ENCODE measurements at regions not wholly inside any gene's neighbourhood (a gene's known extent, or its start where the extent isn't known, plus 50 kb on each side); places are given as distances from the start of the nearest gene placed in this dataset.
"Not testable (repeated sequence)": the region's sequence is repeated elsewhere in the genome, so short reads cannot be mapped to it uniquely, and the experiment has no call there.

GRCh38 chr6:170213637-170214018 is 77.2 kb downstream of the DLL1 start:
- DNase-seq = not testable (repeated sequence)

GRCh38 chr6:170212956-170213636 is 77.8 kb downstream of the DLL1 start:
- no peak for DNase-seq

- no peak for DNase-seq
These were observed 78.7 kb downstream of the DLL1 start for GRCh38 chr6:170212051-170212756.

GRCh38 chr6:170211404-170212025 is 79.4 kb downstream of the DLL1 start:
- no peak for DNase-seq

- no peak for DNase-seq
These were observed 80.1 kb downstream of the DLL1 start for GRCh38 chr6:170210651-170211403.

- DNase-seq = no peak
These were observed 80.9 kb downstream of the DLL1 start for GRCh38 chr6:170210026-170210390.

GRCh38 chr6:170209354-170210025 is 81.4 kb downstream of the DLL1 start:
- DNase-seq = no peak

GRCh38 chr6:170208651-170209353 is 82.1 kb downstream of the DLL1 start:
- no peak for DNase-seq

- DNase-seq = no peak
These were observed 82.7 kb downstream of the DLL1 start for GRCh38 chr6:170208182-170208601.

- no peak for DNase-seq
These were observed 83.2 kb downstream of the DLL1 start for GRCh38 chr6:170207586-170208181.

GRCh38 chr6:170206851-170207431 is 83.9 kb downstream of the DLL1 start:
- no peak for DNase-seq

GRCh38 chr6:170206317-170206621 is 84.6 kb downstream of the DLL1 start:
- no peak for DNase-seq

GRCh38 chr6:170205534-170206316 is 85.2 kb downstream of the DLL1 start:
- no peak for DNase-seq

GRCh38 chr6:170205126-170205525 is 85.8 kb downstream of the DLL1 start:
- DNase-seq = no peak

- DNase-seq = no peak
These were observed 87.7 kb downstream of the DLL1 start for GRCh38 chr6:170203212-170203611.

GRCh38 chr6:170202416-170203135 is 88.3 kb downstream of the DLL1 start:
- DNase-seq = no peak

- DNase-seq = no peak
These were observed 89.5 kb downstream of the DLL1 start for GRCh38 chr6:170201361-170201760.

GRCh38 chr6:170200458-170200891 is 90.4 kb downstream of the DLL1 start:
- DNase-seq = no peak

- no peak for DNase-seq
These were observed 91.2 kb downstream of the DLL1 start for GRCh38 chr6:170199716-170200115.
